DMS53 treated with DMSO at 0.1 percent for 48 hours (cell line): ENCODE measurements at regions not wholly inside any gene's neighbourhood (a gene's known extent, or its start where the extent isn't known, plus 50 kb on each side); places are given as distances from the start of the nearest gene placed in this dataset.

ENCODE experiments used
- DNase-seq: peaks from one replicate; lab custom pipeline; 2025; ENCODE audit not compliant: unreplicated experiment; lab: John Stamatoyannopoulos, UW

DNA sequence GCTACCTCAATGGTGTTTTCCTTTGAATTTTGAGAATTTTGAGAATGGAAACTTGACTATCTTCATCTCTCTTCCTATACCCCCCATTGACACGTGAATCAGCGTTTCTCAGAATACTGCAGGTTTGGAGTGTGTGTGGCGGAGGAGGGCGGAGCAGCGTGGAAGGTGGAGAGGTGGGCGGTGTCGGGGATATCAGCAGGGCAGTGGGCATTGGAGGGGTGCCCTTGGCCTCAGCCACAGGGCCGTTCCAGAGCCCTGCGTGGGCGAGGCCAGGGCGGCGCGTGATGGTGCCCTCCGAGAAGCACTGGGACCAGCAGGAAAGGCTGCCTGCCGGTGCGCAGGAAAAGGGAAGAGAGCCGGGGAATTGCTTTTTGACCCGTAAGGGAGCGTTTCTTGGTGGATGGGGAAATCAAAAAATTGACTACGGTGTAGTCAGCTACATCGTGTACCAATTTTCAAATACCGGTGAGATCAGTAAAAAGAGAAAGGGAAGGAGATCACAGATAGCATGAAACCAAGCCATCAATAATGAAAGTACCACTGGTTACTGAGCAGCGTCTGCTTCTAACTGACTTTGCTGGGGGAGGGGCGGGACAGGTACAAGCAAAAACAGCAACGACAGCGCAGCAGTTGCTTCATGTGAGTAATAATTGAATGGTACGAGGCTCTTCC, 82.7 kb upstream of the DUSP22 start:
- no peak for DNase-seq

DNA sequence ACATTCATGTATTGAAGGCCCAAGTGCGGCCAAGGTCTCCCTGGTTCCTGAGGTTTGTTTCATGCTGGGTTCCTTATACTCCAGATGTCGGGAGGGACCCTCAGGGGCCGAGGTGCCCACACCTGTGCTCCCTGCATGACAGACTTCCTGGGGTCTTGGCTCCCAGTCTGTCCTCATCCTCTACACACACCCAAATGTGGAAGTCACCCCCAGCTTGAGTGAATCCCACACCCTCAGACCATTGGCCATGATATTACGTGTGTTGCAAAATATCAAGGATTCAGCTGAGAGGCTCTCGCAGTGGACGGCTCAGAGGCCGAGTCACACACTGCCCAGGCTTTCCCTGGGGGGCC, 82.2 kb upstream of the DUSP22 start:
- DNase-seq = no peak

DNA sequence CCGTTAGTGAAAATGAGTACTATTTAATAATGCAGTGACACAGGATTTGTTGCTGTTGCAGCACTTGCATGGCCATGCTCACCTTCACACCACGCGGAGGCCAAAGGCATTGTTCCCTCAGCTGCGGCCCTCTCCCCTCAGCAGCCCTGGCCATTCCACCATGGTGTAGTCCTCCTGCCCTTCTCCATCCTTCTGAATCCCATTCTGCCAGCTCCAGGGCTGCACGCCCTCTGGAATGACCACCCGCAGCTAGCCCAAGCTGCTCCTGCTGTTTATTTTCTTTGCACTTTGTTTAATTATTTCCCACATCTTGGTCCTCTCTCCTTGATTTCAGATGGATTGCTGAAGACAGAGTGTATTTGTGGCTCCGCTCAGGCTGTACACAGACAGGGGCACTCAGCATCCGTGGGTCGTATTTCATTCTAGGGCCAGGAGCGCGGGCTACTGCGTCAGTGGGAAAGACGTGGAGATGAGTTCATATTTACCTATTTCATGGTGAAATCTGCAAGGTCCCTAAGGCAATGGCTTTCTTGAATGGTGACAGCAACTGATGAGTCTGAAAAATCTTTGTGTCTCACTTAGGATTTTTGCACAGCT, 81.4 kb upstream of the DUSP22 start:
- DNase-seq = no peak

DNA sequence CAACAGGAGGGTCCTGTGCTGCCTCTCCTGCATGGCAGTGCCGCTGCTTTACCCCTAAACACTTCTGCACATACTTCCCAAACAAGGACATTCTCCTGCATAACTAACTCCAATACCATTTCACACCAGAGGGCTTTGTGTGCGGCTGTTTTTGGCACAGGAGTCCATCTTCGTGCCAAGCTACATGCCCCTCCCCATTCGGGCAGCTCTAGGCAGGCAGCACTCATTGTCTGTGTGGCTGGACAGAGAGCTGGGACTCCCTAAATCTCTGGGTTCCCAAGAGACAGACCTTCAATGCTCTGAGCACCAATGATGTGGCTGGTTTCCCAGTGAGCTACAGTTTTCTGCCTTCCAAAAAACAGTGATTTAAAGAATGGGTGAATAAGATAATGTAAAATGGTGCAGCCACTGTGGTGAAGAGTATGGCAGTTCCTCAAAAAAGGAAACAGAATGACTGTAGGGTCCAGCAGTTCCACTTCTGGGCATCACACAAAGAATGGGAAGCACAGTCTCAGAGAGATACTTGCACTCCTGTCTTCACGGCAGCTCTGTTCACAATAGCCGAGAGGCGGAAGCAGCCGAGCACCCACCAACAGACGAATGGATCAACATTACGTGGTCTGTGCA, 80.3 kb upstream of the DUSP22 start:
- no peak for DNase-seq

DNA sequence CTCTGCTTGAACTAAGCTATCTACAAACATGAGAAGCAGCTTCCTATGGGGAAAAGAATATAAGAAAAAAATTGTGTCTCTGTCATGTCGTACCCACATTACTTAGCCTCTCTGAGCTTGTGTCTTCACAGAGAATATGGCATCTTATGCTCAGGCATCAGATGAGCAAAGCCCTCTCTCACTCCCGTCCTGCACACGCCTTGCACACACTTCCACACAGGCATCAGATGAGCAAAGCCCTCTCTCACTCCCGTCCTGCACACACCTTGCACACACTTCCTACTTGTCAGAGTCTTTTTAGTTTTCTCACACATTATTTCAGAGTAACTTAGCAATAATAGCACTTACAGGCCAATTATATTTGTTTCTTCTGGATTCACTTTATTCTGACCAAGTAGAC, 79.0 kb upstream of the DUSP22 start:
- DNase-seq = no peak

DNA sequence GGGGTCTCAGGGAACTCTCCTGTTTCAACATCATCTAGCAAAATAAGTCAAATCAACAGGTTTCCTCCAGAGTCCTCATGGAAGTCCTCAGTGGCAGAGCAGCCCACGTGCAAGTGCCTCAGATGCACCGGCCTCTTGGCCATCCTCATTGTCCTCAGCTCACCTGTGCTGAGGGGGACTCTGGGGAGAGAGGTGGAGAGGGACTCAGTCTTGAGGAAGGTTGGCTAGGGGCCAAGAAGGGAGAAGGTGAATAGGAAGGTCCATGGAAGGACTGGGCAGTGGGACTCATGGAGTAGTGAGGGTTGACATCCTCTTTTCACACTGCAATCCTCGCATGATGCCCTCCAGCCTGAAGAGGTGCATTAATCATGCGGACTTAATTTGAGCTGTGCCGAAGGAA, 77.9 kb upstream of the DUSP22 start:
- no peak for DNase-seq

DNA sequence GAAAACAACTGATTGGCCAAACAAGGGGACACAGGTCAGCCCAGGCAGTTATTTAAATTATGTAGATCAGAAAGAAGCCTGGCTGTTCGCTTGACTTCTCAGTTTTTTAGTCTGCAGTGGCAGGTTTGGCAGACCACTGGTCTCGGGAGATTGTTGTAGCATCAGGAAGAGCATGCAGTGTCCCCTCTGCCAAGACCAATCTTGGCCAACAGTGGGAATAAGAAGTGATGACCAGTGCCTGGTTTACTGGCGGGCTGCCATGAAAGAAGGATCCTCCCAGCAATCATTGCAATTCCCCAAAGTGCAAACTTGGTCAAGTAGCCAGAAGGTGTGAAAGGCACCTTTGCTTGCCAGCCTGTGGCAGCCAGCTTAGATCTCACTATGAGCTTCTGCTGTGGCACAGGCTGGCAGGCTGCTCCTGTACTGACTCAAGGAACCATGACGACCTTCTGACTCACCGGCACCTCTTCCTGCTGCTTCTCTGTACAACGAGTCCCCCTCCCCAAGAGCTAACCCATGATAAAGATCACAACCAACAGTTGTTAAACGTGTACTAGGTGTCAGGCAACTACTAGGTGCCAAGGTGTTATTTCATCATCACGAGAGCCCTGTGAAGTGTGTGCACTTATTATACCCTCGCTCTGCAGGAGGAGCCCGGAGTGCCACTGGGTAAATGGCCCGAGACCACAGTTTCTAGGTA, 76.8 kb upstream of the DUSP22 start:
- no peak for DNase-seq

DNA sequence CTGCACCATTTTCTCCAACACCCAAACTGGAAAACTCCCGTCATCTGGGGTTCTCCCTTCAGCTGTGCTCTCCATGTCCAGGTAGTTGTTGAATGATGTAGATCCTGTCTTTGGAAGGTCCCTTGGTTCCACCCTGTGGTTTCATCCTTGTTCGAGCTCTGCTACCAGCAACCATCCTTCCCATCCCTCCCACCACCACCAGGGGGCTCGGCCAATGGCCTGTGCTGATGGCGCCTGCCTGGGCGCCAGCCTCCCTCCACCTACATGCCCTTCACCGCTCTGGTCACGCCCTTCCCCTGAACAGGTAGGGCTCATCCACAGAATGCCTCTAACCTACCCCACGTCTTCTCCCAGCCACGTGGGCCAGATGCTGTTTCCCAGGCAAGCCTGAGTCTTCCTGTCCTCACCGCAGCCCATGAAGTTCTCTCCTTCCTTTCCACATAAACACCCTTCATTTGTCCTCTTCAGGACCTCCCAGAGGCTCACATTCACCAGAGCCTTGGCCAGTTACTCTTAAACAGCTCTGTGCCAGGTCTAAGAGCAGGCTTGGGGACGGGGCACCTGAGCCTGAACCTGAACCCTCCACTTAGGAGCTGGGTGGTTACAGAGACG, 75.1 kb upstream of the DUSP22 start:
- no peak for DNase-seq

DNA sequence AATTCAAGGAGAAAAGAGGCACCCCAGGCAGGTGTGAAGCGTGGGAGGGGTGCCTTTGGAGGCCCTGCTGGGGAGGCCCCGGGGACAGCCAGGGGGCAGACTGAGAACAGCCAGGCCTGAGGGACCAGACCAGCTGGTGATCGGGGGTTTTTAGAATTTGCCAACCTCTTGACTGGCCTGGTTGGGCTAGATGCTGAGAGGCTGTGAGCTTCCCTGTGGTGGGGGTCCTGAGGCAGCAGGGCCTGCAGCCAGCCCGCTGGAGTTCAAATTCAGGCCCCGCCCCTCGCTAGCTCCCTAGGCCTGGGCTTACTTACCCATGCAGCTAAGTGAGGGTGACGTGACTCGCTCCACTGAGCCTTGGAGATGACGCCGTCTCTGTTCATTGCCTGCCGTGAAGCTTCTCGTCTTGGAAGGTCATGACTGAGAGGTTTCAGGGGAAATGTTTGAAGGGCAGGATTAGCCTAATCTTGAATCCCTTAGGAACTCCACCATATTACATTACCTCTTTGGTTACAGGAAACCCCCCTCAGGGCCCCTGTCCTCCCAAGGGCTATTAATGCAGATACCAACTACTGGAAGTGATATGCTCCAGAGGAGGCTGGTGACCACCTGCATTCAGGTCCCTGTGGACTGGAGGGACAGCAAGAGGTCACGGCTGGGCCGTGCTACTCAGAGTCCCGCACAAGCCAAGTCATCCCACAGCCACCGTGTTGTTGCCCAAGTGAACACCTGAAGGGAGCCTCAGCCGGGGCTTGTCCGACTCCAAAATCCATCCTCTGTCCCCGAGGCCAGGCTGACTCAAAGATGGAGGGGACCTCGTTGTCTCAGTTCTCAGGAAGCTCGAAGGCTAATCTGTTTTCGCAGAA, 73.9 kb upstream of the DUSP22 start:
- DNase-seq = no peak

DNA sequence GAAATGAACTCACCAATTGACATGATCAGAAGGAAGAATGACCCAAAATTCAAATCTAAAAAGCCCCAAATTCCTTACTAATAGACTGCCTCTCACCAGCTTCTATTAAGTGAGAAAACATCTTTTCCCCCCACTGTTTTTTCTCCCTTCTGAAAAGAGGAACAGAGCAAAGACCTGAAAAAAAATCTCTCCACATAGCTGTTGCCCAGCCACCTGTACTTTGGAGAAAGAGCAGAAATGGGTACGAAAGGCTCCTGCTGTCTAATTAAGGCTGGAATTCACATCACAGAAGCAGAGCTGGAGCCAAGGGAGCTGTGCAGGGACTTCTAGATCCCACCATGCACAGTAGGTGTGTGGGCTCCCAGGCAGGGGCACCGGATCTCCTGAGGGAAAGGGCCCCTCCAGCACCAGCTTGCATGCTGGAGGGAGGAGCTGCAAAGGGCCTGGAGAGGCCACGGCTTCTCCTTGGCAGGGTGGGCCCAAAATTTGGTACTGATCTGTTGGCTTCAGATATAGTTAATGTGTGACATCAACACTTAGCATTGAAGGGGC, 73.2 kb upstream of the DUSP22 start:
- no peak for DNase-seq

DNA sequence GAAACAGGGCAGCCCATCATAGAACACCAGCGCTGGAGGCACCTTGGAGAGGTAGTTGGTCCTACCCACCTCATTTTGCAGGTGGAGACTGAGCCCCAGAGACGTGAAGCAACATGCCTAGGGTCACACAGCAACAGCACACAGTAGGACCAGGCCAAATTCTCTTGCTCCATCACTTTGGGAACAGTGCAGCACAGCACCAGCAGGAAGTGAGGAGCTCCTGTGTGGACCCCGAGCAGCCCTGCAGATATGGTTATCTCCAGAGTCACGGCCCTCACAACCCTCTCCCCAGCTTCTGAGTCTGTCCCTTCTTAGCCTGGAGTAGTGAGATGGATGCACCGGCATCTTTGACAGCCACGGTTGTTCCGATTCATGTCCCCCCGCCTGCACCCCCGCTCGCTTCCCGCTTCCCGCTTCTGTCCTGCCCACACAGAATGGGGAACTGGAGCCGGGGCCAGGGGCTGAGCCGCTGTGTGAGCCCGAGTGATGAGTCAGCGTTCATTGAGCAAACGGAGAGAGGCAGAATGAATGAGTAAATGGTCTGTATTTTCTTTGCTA, 72.6 kb upstream of the DUSP22 start:
- no peak for DNase-seq

DNA sequence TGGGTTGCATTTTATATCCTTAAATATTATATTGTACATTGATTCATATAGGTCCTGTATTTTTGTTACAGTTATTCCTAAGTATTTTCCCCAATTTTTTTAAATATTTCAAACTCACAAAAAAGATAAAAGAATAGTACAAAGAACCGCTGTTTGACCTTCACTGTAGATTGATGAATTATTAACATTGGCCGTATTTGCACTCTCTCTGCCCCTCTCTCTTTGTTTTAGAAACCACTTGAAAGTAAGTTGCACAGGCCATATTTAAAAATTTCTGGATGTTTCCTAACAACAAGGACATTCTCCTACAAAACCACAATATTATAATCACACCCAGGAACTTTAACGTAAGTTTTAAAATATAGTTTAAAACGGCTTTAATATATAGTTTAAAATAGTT, 72.0 kb upstream of the DUSP22 start:
- no peak for DNase-seq

DNA sequence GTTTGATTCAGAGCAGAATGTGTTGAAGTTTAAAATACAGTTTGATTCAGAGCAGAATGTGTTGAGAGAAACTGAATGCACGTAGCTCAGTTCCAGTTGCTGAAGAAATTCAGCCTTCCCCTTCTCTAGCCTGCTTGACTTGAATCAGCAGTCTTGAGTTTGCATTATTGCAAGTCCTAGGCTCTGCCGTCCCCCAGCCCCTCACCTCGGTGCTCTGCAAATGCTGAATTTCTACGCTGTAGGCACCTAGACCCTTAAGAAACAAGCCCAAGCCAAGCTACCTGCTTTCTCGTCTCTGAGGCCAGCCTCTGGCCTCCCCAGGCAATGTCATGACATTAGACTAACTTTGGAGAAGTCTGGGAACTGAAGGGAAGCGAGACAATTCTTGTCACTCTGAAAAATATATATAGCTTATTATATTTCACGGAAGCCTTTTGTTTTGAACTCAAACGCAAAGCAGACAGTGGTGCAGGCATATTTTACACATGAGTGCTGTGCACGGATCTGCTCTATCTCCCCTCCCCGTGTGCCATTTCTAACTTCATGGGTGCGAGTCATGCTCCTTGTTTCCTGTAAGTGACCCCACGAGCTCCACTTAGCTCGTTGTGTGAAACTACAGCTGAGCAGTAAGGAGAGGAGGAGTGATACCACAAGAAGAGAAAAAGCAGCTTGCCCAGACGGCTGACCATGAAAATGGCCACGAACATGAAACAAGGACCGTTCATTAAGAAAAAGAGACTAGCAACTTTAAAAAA, 71.4 kb upstream of the DUSP22 start:
- no peak for DNase-seq

DNA sequence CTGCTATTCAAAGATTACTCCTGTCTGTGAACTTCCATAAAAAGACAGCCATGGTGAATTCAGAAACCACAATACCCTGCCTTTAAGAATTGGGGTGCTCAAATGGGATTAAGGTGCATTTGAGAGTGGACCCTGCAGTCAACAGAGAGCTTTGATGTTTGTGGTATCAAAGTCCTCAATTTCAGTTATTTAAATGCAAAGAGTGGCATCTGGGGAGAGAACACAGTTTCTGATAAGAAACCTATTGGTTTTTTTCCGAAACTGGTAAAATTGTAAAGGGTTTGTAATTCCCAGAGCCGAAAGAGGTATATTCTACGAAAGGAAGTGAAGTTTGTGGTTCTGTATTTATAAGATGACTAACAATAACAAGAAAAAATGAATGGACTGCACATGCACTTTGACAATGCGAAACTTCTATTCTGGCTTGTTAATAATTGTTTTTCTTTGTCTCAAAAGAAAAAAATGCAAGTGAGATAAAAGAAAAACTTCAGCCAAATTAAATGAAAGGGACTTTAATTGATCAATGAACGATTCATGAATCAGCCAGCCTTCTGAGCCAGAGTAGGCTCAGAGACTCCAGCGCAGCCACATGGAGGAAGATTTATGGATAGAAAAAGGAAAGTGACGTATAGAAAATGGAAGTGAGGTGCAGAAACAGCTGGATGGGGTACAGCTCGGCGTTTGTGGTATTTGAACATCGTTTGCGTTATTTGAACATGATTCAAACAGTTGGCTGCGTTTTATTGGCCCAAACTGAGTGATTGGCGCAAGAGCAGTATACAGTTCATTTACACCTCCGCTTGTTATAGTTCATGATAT, 70.5 kb upstream of the DUSP22 start:
- no peak for DNase-seq

DNA sequence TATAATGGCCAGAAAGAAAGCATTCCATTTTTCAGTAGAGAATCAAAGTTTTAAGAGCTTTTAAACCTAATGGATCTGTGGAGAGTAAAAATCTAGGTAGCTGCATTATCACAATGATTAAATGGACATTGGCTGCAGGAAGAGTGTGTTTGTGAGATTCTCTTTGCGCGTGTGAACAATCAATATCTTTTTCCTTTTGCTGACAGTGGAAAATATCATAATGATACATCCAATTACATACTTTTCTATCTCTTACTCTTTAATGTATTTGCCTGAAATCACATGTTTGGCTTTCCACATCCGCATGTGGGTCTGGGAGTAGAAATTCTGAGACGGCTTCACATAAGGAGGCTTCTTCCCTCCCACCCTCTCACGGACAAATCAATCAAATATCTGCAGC, 69.8 kb upstream of the DUSP22 start:
- no peak for DNase-seq

DNA sequence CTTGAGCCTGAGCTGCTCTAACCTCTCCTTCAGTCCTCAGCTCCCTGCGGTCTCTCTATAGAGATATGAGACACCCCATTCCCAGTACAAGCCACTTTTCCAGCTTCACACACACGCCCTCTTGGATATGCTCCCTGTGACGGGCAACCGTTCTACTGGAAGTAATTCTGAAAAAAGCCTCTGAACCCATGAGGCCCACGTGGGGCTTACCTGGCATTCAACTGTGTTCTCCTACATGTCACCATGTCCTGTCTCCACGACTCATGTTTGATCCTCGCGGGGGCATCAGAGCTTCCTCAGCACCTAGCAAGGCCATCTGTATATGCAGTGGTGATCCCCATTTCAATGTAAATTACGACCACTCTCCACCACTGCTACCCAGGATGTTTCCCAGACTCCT, 69.2 kb upstream of the DUSP22 start:
- DNase-seq = no peak

DNA sequence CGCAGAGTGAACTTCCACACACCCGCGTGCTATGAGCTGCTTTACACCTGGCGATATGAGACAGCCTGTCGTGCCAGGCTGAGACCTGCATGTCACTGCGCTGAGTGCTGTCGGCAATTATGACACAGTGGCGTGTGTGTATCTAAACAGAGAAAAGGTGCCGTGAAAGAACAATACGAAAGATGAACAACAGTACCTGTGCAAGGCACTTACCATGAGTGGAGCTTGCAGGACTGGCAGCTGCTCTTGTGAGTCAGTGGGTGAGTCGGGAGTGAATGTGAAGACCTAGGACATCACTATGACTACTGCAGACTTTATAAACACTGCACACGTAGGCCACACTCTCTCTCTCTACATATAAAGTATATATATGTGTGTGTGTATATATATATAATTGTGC, 68.5 kb upstream of the DUSP22 start:
- no peak for DNase-seq

DNA sequence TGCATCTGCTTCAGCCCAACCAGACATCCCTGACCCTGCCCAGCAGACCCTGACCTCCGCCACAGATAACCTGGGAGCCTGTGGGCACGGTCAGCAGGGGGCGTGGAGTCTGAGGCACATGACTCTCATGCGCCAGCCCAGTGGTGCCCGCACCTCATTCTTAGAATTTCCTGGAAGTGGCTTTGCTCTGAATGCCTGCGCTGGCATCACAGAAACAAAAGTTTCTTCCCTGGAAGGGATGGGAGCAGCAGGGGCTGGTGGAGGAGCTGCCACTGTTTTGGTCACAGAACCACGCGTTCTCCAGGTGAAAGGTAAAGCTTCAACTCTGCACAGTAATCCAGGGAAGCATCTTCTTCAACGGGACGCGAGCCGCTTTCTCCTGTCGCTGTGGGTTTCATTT, 67.9 kb upstream of the DUSP22 start:
- DNase-seq = no peak
